ENCODE measurements at regions not wholly inside any gene's neighbourhood (a gene's known extent, or its start where the extent isn't known, plus 50 kb on each side); places are given as distances from the start of the nearest gene placed in this dataset.

DNA sequence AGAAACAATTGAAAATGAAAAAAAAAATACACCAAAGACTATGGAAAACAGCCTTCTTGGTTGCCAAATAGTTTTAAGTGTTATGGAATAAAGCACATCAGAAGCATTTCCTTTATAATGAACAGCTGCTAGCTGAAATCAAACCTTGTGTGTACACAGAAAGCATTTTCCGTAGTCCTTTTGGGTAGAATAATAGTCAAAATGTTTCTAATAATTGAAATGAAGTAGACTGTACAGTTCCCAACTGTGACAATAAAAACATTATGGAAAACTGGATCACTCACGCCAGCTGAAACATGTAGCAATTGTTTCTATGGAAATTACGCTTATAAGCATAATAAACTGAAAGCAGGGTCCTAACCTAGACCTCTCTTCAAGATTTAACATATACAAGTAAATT lies 856.3 kb upstream of the B3GALT2 start:
- CTCF ChIA-PET, result interaction anchor here (0.6 kb wide), 1 partner anchor 68 kb away, joined by 3 read pairs; no protein-coding TSS in a partner anchor
- H3K27ac ChIP-seq, result no peak overlapping the region
- H3K9me3 ChIP-seq, result no peaks in the 10 kb centered on the region
- peaks cover 18% of the 10 kb centered on the region; the same call in 2 of the 3 replicates for H3K4me1 ChIP-seq
- no peak overlapping the region for H3K4me3 ChIP-seq
- POLR2A ChIA-PET, result no interaction called here
- ATAC-seq, result no peak
- no peak overlapping the region for H3K4me2 ChIP-seq
- no peak for TF ChIP-seq RARB (CRISPR knock-in tag; IDR thresholded peaks at IDR 0.05)
- TF ChIP-seq, protein P1, sequence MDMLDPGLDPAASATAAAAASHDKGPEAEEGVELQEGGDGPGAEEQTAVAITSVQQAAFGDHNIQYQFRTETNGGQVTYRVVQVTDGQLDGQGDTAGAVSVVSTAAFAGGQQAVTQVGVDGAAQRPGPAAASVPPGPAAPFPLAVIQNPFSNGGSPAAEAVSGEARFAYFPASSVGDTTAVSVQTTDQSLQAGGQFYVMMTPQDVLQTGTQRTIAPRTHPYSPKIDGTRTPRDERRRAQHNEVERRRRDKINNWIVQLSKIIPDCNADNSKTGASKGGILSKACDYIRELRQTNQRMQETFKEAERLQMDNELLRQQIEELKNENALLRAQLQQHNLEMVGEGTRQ (IDR thresholded peaks at IDR 0.05), result no peak
- WGBS (ENCODE audit: missing lambda C conversion rate), result 85% methylated on average over 3 of the region's 3 CpGs
- DNase-seq (ENCODE audit: low read depth in 1 of 2, low spot score in 1 of 2), result no peak
- no peak for FAIRE-seq

DNA sequence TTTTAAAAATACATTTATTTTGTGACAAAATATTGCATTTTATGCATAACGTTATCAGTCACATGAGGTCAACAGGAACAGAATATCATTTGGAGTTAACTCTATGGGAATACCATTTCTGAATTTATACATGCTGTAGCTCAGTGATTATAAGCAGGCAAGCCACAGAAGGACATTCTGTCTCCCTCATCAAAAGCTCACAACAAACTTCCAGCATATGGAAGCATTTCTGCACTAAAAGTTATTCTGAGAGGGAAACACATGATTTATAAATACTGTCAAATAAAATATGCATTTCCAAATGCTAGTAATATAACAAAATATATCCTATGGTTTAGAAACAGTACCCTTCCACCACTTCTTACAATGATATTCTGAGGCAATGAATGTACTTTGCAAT lies 854.1 kb upstream of the B3GALT2 start:
- ATAC-seq (no peak), DNase-seq (ENCODE audit: low read depth in 1 of 2, low spot score in 1 of 2) (no peak), FAIRE-seq (no peak)
- no peak overlapping the region for H3K4me3 ChIP-seq
- POLR2A ChIA-PET, result no interaction called here
- no peak overlapping the region for H3K27ac ChIP-seq
- no peak overlapping the region for H3K4me2 ChIP-seq
- CTCF ChIA-PET, result interaction anchor here (1.4 kb wide), 1 partner anchor 10 kb away, joined by 3 read pairs; no protein-coding TSS in a partner anchor
- WGBS (ENCODE audit: missing lambda C conversion rate), result 57% methylated on average over 1 of the region's 1 CpG
- no peaks in the 10 kb centered on the region for H3K9me3 ChIP-seq
- TF ChIP-seq RFX5 (IDR thresholded peaks at IDR 0.05), result no peak
- no peak for TF ChIP-seq ZSCAN20 (CRISPR knock-in tag; IDR thresholded peaks at IDR 0.05)
- TF ChIP-seq FOSL2 (IDR thresholded peaks at IDR 0.05), result no peak
- no peak for TF ChIP-seq FOSL2 (CRISPR knock-in tag; IDR thresholded peaks at IDR 0.05)
- no peak for TF ChIP-seq RARB (CRISPR knock-in tag; IDR thresholded peaks at IDR 0.05)
- TF ChIP-seq JUN (IDR thresholded peaks at IDR 0.05), result no peak
- TF ChIP-seq HOXA7 (CRISPR knock-in tag; IDR thresholded peaks at IDR 0.05), result no peak
- TF ChIP-seq ELK1 (IDR thresholded peaks at IDR 0.05; ENCODE audit: low read depth, low read length), result no peak
- TF ChIP-seq ZC3H11A (IDR thresholded peaks at IDR 0.05), result no peak
- no peak for TF ChIP-seq RCOR1 (IDR thresholded peaks at IDR 0.05; ENCODE audit: low read depth, low read length)
- TF ChIP-seq CBX2 (IDR thresholded peaks at IDR 0.05; ENCODE audit: borderline replicate concordance, low read depth), result no peak
- no peak for TF ChIP-seq GATA3 (IDR thresholded peaks at IDR 0.05; ENCODE audit: borderline replicate concordance)
- no peak for TF ChIP-seq HEYL (CRISPR knock-in tag; IDR thresholded peaks at IDR 0.05)
- no peak for TF ChIP-seq TP53 (CRISPR knock-in tag; IDR thresholded peaks at IDR 0.05)
- TF ChIP-seq EHMT2 (IDR thresholded peaks at IDR 0.05; ENCODE audit: low read depth), result no peak
- TF ChIP-seq FOXS1 (CRISPR knock-in tag; IDR thresholded peaks at IDR 0.05), result no peak
- TF ChIP-seq, protein P2, sequence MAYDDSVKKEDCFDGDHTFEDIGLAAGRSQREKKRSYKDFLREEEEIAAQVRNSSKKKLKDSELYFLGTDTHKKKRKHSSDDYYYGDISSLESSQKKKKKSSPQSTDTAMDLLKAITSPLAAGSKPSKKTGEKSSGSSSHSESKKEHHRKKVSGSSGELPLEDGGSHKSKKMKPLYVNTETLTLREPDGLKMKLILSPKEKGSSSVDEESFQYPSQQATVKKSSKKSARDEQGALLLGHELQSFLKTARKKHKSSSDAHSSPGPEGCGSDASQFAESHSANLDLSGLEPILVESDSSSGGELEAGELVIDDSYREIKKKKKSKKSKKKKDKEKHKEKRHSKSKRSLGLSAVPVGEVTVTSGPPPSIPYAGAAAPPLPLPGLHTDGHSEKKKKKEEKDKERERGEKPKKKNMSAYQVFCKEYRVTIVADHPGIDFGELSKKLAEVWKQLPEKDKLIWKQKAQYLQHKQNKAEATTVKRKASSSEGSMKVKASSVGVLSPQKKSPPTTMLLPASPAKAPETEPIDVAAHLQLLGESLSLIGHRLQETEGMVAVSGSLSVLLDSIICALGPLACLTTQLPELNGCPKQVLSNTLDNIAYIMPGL (CRISPR knock-in tag; IDR thresholded peaks at IDR 0.05; ENCODE audit: borderline replicate concordance), result no peak
- no peak for TF ChIP-seq BHLHE40 (IDR thresholded peaks at IDR 0.05; ENCODE audit: low read depth, low read length)
- no peak for TF ChIP-seq CHD2 (IDR thresholded peaks at IDR 0.05; ENCODE audit: low read length, partially characterized antibody)
- H3K4me1 ChIP-seq, result peaks cover 11% of the 10 kb centered on the region; the same call in 2 of the 3 replicates

GRCh38 chr1:194039578-194039977 lies 853.2 kb upstream of the B3GALT2 start:
- ChIA-PET CTCF (no interaction called here), POLR2A (no interaction called here)
- Histone ChIP-seq H3K4me1 (peaks cover 3% of the 10 kb centered on the region; the same call in 1 of the 3 replicates), H3K9me3 (0 out of 3 replicates have a peak, but pooled peaks cover under 1% of the 10 kb centered on the region), H3K27ac (no peak overlapping the region), H3K4me3 (no peak overlapping the region), H3K4me2 (no peak overlapping the region)
- FAIRE-seq (no peak), ATAC-seq (no peak), DNase-seq (ENCODE audit: low read depth in 1 of 2, low spot score in 1 of 2) (no peak)
- 48% methylated on average over 1 of the region's 1 CpG for WGBS (ENCODE audit: missing lambda C conversion rate)
- TF ChIP-seq GATA3 (IDR thresholded peaks at IDR 0.05; ENCODE audit: borderline replicate concordance), result no peak
- no peak for TF ChIP-seq ZFP36 (IDR thresholded peaks at IDR 0.05; ENCODE audit: borderline replicate concordance, partially characterized antibody)
- TF ChIP-seq ZNF302 (CRISPR knock-in tag; IDR thresholded peaks at IDR 0.05), result no peak
- TF ChIP-seq JUN (IDR thresholded peaks at IDR 0.05), result no peak
- TF ChIP-seq, protein P3, sequence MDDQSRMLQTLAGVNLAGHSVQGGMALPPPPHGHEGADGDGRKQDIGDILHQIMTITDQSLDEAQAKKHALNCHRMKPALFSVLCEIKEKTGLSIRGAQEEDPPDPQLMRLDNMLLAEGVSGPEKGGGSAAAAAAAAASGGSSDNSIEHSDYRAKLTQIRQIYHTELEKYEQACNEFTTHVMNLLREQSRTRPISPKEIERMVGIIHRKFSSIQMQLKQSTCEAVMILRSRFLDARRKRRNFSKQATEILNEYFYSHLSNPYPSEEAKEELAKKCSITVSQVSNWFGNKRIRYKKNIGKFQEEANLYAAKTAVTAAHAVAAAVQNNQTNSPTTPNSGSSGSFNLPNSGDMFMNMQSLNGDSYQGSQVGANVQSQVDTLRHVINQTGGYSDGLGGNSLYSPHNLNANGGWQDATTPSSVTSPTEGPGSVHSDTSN (IDR thresholded peaks at IDR 0.05), result no peak
- no peak for TF ChIP-seq POLR2AphosphoS2 (conservative IDR thresholded peaks at IDR 0.05; ENCODE audit: low read length)
- no peak for TF ChIP-seq SREBF2 (IDR thresholded peaks at IDR 0.05)
- no peak for TF ChIP-seq HOXB13 (CRISPR knock-in tag; IDR thresholded peaks at IDR 0.05; ENCODE audit: low read depth)
- no peak for TF ChIP-seq KDM5A (IDR thresholded peaks at IDR 0.05)
- TF ChIP-seq, protein P1 (IDR thresholded peaks at IDR 0.05), result no peak
- no peak for TF ChIP-seq RNF2 (IDR thresholded peaks at IDR 0.05; ENCODE audit: borderline replicate concordance, low read depth)
- TF ChIP-seq, protein P2 (CRISPR knock-in tag; IDR thresholded peaks at IDR 0.05; ENCODE audit: borderline replicate concordance), result no peak
- TF ChIP-seq POLR2A (IDR thresholded peaks at IDR 0.05; ENCODE audit: low read length), result no peak

All from A549 (cell line).